K562 (cell line): ENCODE measurements at regions not wholly inside any gene's neighbourhood (a gene's known extent, or its start where the extent isn't known, plus 50 kb on each side); places are given as distances from the start of the nearest gene placed in this dataset.

Experiments used
- ATAC-seq: fragments of 200-7000 bp; cut with Tn5 transposase; 3 replicates; pipeline ENCODE4 v1.9.1; 2020; ENCODE audit warnings: moderate library complexity
- BruUV-seq: library from RNA; stranded (reverse); fragments of 400-500 nt; replicated peaks from 2 replicates; lab custom pipeline; 2021; lab: Mats Ljungman, UMichigan
- CTCF ChIA-PET: fragments of 300-600 bp; formaldehyde crosslinking; extraction: SDS; loops from one replicate; lab custom pipeline; 2021; ENCODE audit warnings: low intra/inter-chr PET ratio; lab: Yijun Ruan, JAX
- POLR2A ChIA-PET: fragments of 300-600, 350-650 bp; sonication (Branson Sonifier 250); formaldehyde crosslinking; extraction: SDS; loops from one replicate; lab custom pipeline; 2021; ENCODE audit warnings: antibody characterized with exemption, inconsistent platforms; lab: Yijun Ruan, JAX
- DNase-seq, 4 experiments: peaks; one replicate each; pipeline versions ENCODE4 v3.0.0 to v3.0.0-alpha.2; 2011 to 2018; ENCODE audit warnings: low spot score in 3 of 4, mixed read lengths in 3 of 4; ENCODE audit errors: extremely low read depth in 1 of 4
- FAIRE-seq: peaks from 2 replicates; lab custom pipeline; 2011; peaks lifted over from hg19 to GRCh38; lab: Jason Lieb, UNC
- H2AFZ ChIP-seq: 2 replicates; pipeline ENCODE4 v1.6.0; 2011; ENCODE audit warnings: low read depth, low read length, control low read depth, inconsistent platforms
- H3K27ac ChIP-seq: fragments of 200-600 bp; 3 replicates; pipeline ENCODE4 v1.8.0; 2011; ENCODE audit warnings: low read depth, mild to moderate bottlenecking, control low read depth, inconsistent platforms, low read length, moderate library complexity, mixed read lengths; ENCODE audit errors: extremely low read depth
- H3K27me3 ChIP-seq, 2 experiments: fragments of 300-600 bp in 1 of 2; 2 replicates in 1 of 2; 3 replicates in 1 of 2; pipeline versions ENCODE4 v1.6.0 to v1.8.0; 2011; ENCODE audit warnings: inconsistent platforms in 2 of 2, low read length in 2 of 2, mild to moderate bottlenecking in 1 of 2, mixed read lengths in 1 of 2, moderate library complexity in 1 of 2; ENCODE audit not compliant: control insufficient read depth in 2 of 2, insufficient read depth in 2 of 2
- H3K36me3 ChIP-seq: fragments of 300-600 bp; 3 replicates; pipeline ENCODE4 v1.8.0; 2011; ENCODE audit warnings: mild to moderate bottlenecking, low read length, inconsistent platforms; ENCODE audit not compliant: control insufficient read depth, insufficient read depth
- H3K4me1 ChIP-seq, 2 experiments: fragments of 200-600 bp in 1 of 2; replicated peaks in 1 of 2; 2 replicates in 1 of 2; 3 replicates in 1 of 2; pipeline versions ENCODE4 v1.5.1 to v1.8.0; 2011; ENCODE audit warnings: inconsistent platforms in 2 of 2, low read length in 2 of 2, mild to moderate bottlenecking in 1 of 2, mixed read lengths in 1 of 2, moderate library complexity in 1 of 2; ENCODE audit not compliant: control insufficient read depth in 2 of 2, insufficient read depth in 2 of 2
- H3K4me2 ChIP-seq: 2 replicates; pipeline ENCODE4 v1.6.1; 2011; ENCODE audit warnings: low read length, control low read depth, inconsistent platforms, mixed read lengths; ENCODE audit not compliant: insufficient read depth
- H3K4me3 ChIP-seq: fragments of 200-600 bp; sonication (generic), shearing (Covaris generic); 2 replicates; pipeline ENCODE4 v1.5.1; 2016; ENCODE audit warnings: control low read depth, inconsistent platforms
- H3K79me2 ChIP-seq: fragments of 200-600 bp; 3 replicates; pipeline ENCODE4 v1.8.0; 2011; ENCODE audit warnings: low read length, inconsistent platforms; ENCODE audit not compliant: control insufficient read depth, insufficient read depth
- H3K9ac ChIP-seq, 2 experiments: 2 replicates each; pipeline versions ENCODE4 v1.6.0 to v1.6.1; 2011; ENCODE audit warnings: low read depth in 2 of 2, low read length in 2 of 2, control low read depth in 1 of 2, inconsistent platforms in 1 of 2, mild to moderate bottlenecking in 1 of 2, mixed read lengths in 1 of 2; ENCODE audit not compliant: insufficient read depth in 1 of 2
- H3K9me1 ChIP-seq: one replicate; pipeline ENCODE4 v1.6.0; 2011; ENCODE audit warnings: inconsistent platforms, mild to moderate bottlenecking, low read length, moderate library complexity; ENCODE audit not compliant: control insufficient read depth, insufficient read depth
- H3K9me3 ChIP-seq: replicated peaks from 2 replicates; pipeline ENCODE4 v1.5.1; 2011; ENCODE audit warnings: low read depth, low read length, inconsistent platforms; ENCODE audit not compliant: control insufficient read depth, insufficient read depth
- H4K20me1 ChIP-seq: replicated peaks from 2 replicates; pipeline ENCODE4 v1.6.1; 2011; ENCODE audit warnings: low read length, inconsistent platforms, mixed read lengths; ENCODE audit not compliant: control insufficient read depth, insufficient read depth
- ARID1B ChIP-seq: fragments of 450-650 bp; IDR thresholded peaks from 2 replicates; pipeline ENCODE4 v1.6.1; 2016; ENCODE audit warnings: antibody characterized with exemption, mild to moderate bottlenecking, inconsistent platforms
- CREB5 ChIP-seq: fragments of 250-450 bp; sonication (Bioruptor Pico); IDR thresholded peaks from 2 replicates; pipeline ENCODE4 v1.5.0; 2020; ENCODE audit warnings: mild to moderate bottlenecking
- EP400 ChIP-seq: fragments of 450-650 bp; IDR thresholded peaks from 2 replicates; pipeline ENCODE4 v1.6.1; 2017; ENCODE audit warnings: antibody characterized with exemption, mild to moderate bottlenecking, moderate library complexity
- HMG20B ChIP-seq: fragments of 250-450 bp; sonication (Bioruptor Pico); IDR thresholded peaks from 2 replicates; pipeline ENCODE4 v1.5.0; 2021; ENCODE audit warnings: mild to moderate bottlenecking
- JUNB ChIP-seq: fragments of 450-650 bp; formaldehyde crosslinking; conservative IDR thresholded peaks from 2 replicates; pipeline ENCODE4 v1.4.0; 2020; ENCODE audit warnings: mild to moderate bottlenecking
- KLF16 ChIP-seq: IDR thresholded peaks from 2 replicates; pipeline ENCODE4 v1.6.1; 2016; ENCODE audit warnings: antibody characterized with exemption
- MEIS2 ChIP-seq: fragments of 450-650 bp; IDR thresholded peaks from 2 replicates; pipeline ENCODE4 v1.6.1; 2014; ENCODE audit warnings: mild to moderate bottlenecking; ENCODE audit not compliant: partially characterized antibody
- NR2F6 ChIP-seq: fragments of 450-650 bp; formaldehyde crosslinking; IDR thresholded peaks from 2 replicates; pipeline ENCODE4 v1.4.0; 2020; ENCODE audit warnings: mild to moderate bottlenecking
- RBM25 ChIP-seq: fragments of 200-400 bp; formaldehyde crosslinking; IDR thresholded peaks from 2 replicates; pipeline ENCODE4 v1.6.1; 2018; ENCODE audit warnings: low read length, low read depth, moderate library complexity; ENCODE audit not compliant: severe bottlenecking
- SREBF1 ChIP-seq: fragments of 150-350 bp; IDR thresholded peaks from 2 replicates; pipeline ENCODE4 v1.6.1; 2014; ENCODE audit warnings: antibody characterized with exemption, low read depth, low read length, borderline replicate concordance
- THRAP3 ChIP-seq: fragments of 450-650 bp; IDR thresholded peaks from 2 replicates; pipeline ENCODE4 v1.6.1; 2016; ENCODE audit warnings: mild to moderate bottlenecking, inconsistent platforms, borderline replicate concordance
- TRIM24 ChIP-seq, 2 experiments: fragments of 450-650 bp; IDR thresholded peaks; 2 replicates each; pipeline ENCODE4 v1.6.1; 2016
- ZNF764 ChIP-seq: fragments of 250-450 bp; sonication (Bioruptor Pico); IDR thresholded peaks from 2 replicates; pipeline ENCODE4 v1.4.0; 2020; ENCODE audit warnings: low read depth, mild to moderate bottlenecking, moderate library complexity
- ZSCAN32 ChIP-seq: fragments of 450-650 bp; formaldehyde crosslinking; IDR thresholded peaks from 2 replicates; pipeline ENCODE4 v1.4.0; 2020; ENCODE audit warnings: mild to moderate bottlenecking, moderate library complexity
- WGBS: fragments of 100-300 bp; shearing (Covaris generic); methylation state at CpG from one replicate; pipeline ENCODE4 v1.1.6; 2016; ENCODE audit warnings: low coverage, mixed read lengths; ENCODE audit not compliant: insufficient coverage; ENCODE audit errors: missing lambda C conversion rate; 5-methylcytosine and 5-hydroxymethylcytosine counted together
- in situ Hi-C: fragments of 300-500 bp; cut with MboI; formaldehyde crosslinking; loops from 4 replicates; pipeline ENCODE4 v1.15.0; 2018; ENCODE audit warnings: inconsistent platforms, mixed read lengths
- intact Hi-C: fragments of 100-400 bp; cut with micrococcal nuclease; formaldehyde crosslinking; loops from 2 replicates; pipeline ENCODE4 v1.14.2; 2022
- TF ChIP-seq, protein P1 (sequence below): fragments of 250-450 bp; sonication (Bioruptor Pico); IDR thresholded peaks from 2 replicates; pipeline ENCODE4 v1.8.0; 2022; ENCODE audit warnings: inconsistent platforms, mild to moderate bottlenecking, moderate library complexity, borderline replicate concordance
- TF ChIP-seq, protein P2 (sequence below): fragments of 450-650 bp; IDR thresholded peaks from 2 replicates; pipeline ENCODE4 v1.6.1; 2018; ENCODE audit warnings: mild to moderate bottlenecking, low read depth; ENCODE audit not compliant: partially characterized antibody

DNA sequence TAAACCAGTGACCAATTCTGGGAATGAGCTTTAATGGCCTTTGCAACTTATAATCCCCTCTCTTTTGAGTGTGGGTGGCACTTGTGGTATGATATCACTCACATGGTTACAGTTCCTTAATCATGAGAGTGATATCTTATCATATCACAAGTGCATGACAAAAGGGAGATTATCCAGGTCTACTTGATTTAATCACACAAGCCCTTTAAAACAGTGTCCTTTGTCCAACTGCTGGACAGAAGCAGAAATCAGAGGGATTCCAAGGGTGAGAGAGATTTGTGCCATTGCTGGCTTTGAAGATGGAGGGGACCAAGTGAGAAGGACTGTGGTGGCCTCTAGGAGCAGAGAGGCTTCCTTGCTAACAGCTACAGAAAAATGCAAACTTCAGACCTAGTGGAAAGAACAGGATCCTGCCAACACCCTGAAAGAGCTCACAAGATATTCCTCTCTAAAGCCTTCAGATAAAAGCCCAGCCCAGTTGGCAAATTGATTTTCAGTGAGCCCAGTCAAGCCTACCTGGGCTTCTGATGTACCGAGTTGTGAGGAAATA is 279.0 kb upstream of the TLE4 start:
- BruUV-seq = no TSS peak
- Histone ChIP-seq H3K79me2 (no peaks in the 10 kb centered on the region), H3K4me3 (no peak overlapping the region), H3K36me3 (no peaks in the 10 kb centered on the region), H3K9me3 (no peaks in the 10 kb centered on the region), H3K9me1 (no peaks in the 10 kb centered on the region), H3K4me2 (no peak overlapping the region), H3K9ac (no peak overlapping the region), H2AFZ (no peak overlapping the region), H4K20me1 (no peaks in the 10 kb centered on the region), H3K27ac (no peak overlapping the region)
- CTCF ChIA-PET = no interaction called here
- ATAC-seq = no peak
- 0% methylated on average over 1 of the region's 1 CpG for WGBS
- no peak for DNase-seq
- intact Hi-C loops (no loop called here), in situ Hi-C loops (no loop called here)
- POLR2A ChIA-PET = no interaction called here
- FAIRE-seq = no peak
- TF ChIP-seq ZNF764 (CRISPR knock-in tag) = no peak
- no peak for TF ChIP-seq JUNB (CRISPR knock-in tag)
- TF ChIP-seq CREB5 (CRISPR knock-in tag) = no peak
- no peak for TF ChIP-seq ZSCAN32 (CRISPR knock-in tag)
- TF ChIP-seq THRAP3 = no peak
- TF ChIP-seq, protein P1, sequence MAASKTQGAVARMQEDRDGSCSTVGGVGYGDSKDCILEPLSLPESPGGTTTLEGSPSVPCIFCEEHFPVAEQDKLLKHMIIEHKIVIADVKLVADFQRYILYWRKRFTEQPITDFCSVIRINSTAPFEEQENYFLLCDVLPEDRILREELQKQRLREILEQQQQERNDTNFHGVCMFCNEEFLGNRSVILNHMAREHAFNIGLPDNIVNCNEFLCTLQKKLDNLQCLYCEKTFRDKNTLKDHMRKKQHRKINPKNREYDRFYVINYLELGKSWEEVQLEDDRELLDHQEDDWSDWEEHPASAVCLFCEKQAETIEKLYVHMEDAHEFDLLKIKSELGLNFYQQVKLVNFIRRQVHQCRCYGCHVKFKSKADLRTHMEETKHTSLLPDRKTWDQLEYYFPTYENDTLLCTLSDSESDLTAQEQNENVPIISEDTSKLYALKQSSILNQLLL = no peak
- TF ChIP-seq KLF16 = no peak
- TF ChIP-seq RBM25 = no peak
- TF ChIP-seq HMG20B (CRISPR knock-in tag) = no peak
- no peak for TF ChIP-seq SREBF1
- TF ChIP-seq NR2F6 = no peak
- no peak for TF ChIP-seq ARID1B
- no peak for TF ChIP-seq MEIS2
- TF ChIP-seq EP400 = no peak
- TF ChIP-seq TRIM24 (IDR thresholded peaks at IDR 0.05) = no peak
- TF ChIP-seq, protein P2, sequence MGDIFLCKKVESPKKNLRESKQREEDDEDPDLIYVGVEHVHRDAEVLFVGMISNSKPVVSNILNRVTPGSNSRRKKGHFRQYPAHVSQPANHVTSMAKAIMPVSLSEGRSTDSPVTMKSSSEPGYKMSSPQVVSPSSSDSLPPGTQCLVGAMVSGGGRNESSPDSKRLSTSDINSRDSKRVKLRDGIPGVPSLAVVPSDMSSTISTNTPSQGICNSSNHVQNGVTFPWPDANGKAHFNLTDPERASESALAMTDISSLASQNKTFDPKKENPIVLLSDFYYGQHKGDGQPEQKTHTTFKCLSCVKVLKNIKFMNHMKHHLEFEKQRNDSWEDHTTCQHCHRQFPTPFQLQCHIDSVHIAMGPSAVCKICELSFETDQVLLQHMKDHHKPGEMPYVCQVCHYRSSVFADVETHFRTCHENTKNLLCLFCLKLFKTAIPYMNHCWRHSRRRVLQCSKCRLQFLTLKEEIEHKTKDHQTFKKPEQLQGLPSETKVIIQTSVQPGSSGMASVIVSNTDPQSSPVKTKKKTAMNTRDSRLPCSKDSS = no peak
- TF ChIP-seq, all 486 proteins: peak for 0
- H3K27me3 ChIP-seq = no peaks in the 10 kb centered on the region
- no peaks in the 10 kb centered on the region for H3K4me1 ChIP-seq
